Keratinocyte (primary cell): ENCODE measurements at regions not wholly inside any gene's neighbourhood (a gene's known extent, or its start where the extent isn't known, plus 50 kb on each side); places are given as distances from the start of the nearest gene placed in this dataset.

Experiments used
- EZH2 ChIP-seq: IDR thresholded peaks from one replicate; pipeline ENCODE4 v1.6.1; 2012; ENCODE audit warnings: inconsistent platforms, mild to moderate bottlenecking, low read length, moderate library complexity
- TF ChIP-seq, protein P1 (sequence below), 3 experiments: IDR thresholded peaks in 1 of 3; conservative IDR thresholded peaks in 1 of 3; optimal IDR thresholded peaks in 1 of 3; 2 replicates in 2 of 3; 3 replicates in 1 of 3; pipeline versions ENCODE3 to v1.5.1; 2011; ENCODE audit warnings: low read length in 3 of 3, mild to moderate bottlenecking in 3 of 3, moderate library complexity in 2 of 3, control low read depth in 1 of 3, inconsistent platforms in 1 of 3; ENCODE audit not compliant: insufficient read depth in 2 of 3; ENCODE audit errors: extremely low read depth in 1 of 3

DNA sequence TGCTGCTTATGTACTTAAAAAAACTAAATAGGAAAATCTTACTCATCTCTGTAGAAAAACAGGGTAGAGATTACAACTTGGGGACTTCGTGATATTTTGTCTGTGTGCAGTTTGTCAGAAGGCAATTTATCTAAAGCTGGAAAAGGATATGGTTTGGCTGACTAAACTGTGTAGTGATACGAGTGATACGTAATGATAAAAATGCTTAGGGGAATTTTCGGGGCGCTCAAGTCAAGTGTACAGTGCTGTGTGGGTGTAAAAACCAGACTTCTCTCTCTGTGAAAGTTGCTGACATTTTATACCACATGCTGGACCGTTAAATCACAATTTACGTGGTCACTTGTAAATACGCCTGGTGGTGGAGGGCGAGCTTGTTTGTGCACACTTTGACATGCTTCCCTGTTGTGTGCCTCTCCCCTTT, 221.7 kb downstream of the KCNRG start:
- TF ChIP-seq, protein P1, sequence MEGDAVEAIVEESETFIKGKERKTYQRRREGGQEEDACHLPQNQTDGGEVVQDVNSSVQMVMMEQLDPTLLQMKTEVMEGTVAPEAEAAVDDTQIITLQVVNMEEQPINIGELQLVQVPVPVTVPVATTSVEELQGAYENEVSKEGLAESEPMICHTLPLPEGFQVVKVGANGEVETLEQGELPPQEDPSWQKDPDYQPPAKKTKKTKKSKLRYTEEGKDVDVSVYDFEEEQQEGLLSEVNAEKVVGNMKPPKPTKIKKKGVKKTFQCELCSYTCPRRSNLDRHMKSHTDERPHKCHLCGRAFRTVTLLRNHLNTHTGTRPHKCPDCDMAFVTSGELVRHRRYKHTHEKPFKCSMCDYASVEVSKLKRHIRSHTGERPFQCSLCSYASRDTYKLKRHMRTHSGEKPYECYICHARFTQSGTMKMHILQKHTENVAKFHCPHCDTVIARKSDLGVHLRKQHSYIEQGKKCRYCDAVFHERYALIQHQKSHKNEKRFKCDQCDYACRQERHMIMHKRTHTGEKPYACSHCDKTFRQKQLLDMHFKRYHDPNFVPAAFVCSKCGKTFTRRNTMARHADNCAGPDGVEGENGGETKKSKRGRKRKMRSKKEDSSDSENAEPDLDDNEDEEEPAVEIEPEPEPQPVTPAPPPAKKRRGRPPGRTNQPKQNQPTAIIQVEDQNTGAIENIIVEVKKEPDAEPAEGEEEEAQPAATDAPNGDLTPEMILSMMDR (optimal IDR thresholded peaks at IDR 0.05 in 1 of 3, IDR thresholded peaks at IDR 0.05 in 1 of 3, conservative IDR thresholded peaks at IDR 0.05 in 1 of 3; ENCODE audit: extremely low read depth in 1 of 3, insufficient read depth in 2 of 3, low read length in 3 of 3) = no peak
- no peak for TF ChIP-seq EZH2
